NCI-H748 (cell line): ENCODE measurements at regions not wholly inside any gene's neighbourhood (a gene's known extent, or its start where the extent isn't known, plus 50 kb on each side); places are given as distances from the start of the nearest gene placed in this dataset.
A peak's percentile ranks its signal among the peaks of the same experiment; 100 is the strongest.
"Not testable (repeated sequence)": the region's sequence is repeated elsewhere in the genome, so short reads cannot be mapped to it uniquely, and the experiment has no call there.

Experiments
- DNase-seq: peaks from one replicate; lab custom pipeline; 2025; ENCODE audit not compliant: unreplicated experiment; lab: John Stamatoyannopoulos, UW

- no peak for DNase-seq
Observed at GRCh38 chr13:20312292-20312691, 80.2 kb upstream of the GJB6 start.

DNA sequence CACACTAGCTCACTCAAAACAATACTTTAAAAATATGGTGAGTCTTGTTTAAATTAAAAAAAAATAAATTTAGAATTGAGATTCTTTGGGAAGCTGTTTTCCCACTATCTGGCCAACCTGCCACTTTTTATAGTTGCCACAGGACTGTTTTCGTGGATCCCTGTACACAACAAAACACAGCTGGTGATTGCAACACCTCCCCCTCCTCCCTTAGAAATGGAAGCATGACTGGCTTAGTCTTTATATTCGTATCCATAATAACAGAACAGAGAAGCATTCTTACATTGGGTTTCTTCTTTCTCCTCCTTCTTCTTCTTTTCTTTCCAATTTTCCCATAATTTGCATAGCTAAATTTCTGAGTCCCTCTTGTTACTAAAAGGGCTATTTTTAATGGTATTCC is 79.5 kb upstream of the GJB6 start:
- DNase-seq: no peak

DNA sequence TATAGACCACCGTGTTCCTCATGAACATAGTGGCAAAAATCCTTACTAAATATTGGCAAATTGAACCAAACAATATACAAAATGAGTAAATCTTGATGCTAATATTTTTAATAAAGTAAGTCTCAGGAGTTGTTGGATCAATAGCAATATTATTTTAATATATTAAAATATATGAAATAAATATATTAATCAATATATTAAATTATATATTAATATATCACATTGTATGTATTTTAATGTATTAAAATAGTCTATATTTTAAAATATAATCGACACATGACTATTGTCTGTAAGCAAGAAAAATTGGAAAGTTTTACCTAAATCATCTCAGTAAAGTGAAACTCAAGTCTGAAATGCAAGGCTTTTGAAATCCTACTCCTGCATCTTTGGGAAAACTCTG is 78.9 kb upstream of the GJB6 start:
- DNase-seq: no peak

DNA sequence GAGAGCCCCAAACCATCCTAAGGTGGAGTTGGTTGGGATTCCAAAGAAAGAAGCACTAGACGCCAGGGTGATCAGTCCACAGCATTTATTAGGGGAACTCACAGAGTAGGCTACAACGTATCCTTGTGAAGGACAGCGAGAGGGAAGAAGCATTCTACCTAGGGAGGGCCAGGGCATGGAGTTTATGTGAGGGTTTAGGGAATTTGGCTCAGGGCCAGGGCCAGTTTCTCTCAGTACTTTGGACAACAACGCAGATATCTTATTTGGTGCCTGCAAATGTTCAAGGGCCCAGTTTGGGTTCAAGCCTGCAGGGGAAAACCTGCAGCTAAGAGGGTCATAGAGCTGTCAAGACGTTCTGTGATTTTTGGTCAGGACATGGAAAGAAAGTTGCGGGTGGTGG is 73.9 kb upstream of the GJB6 start:
- no peak for DNase-seq

DNA sequence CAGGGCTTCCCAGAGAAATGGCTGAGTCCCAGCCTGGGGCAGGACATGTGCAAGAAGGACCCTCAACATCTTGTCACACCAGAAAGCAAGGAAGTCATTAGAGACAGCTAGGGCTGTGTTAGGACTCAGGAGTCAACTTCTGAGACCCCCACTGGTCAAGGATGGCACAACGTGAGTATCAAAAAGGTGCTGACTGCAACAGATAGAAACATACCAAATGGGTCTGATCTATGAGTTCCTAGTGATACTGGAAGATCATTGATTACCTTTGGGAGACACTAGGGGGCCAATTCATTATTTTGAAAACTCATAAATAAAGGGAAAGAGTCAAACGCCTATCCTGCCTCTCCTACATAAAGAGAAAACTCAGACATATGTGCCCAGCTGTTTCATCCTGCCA is 73.5 kb upstream of the GJB6 start:
- DNase-seq: no peak

GRCh38 chr13:20304061-20304460 is 71.9 kb upstream of the GJB6 start:
- DNase-seq: not testable (repeated sequence)

- no peak for DNase-seq
Observed at GRCh38 chr13:20303636-20304035, 71.5 kb upstream of the GJB6 start.

- DNase-seq: no peak
Observed at GRCh38 chr13:20301403-20302071, 69.4 kb upstream of the GJB6 start.

GRCh38 chr13:20301015-20301402 is 68.9 kb upstream of the GJB6 start:
- DNase-seq: no peak

DNA sequence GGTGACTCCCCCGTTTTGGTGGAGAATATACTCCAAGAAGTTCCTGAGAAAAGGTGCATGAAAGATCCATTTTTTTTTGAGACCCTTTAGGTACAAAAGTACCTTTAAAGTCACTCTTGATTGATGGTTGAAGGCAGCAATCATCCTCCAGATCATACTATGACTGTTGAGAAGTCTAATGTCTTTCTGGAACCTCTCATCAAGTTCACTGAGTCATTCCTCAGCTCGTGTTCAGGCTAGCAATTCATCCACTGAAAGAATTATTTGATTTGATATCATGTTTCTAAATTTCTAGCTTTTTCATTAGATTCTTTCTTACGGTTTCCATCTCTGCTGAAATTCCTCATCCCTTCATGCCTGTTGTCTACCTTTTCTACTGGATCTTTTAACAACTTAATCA is 65.1 kb upstream of the GJB6 start:
- DNase-seq: no peak

GRCh38 chr13:20295956-20296355 is 63.8 kb upstream of the GJB6 start:
- DNase-seq: no peak

DNA sequence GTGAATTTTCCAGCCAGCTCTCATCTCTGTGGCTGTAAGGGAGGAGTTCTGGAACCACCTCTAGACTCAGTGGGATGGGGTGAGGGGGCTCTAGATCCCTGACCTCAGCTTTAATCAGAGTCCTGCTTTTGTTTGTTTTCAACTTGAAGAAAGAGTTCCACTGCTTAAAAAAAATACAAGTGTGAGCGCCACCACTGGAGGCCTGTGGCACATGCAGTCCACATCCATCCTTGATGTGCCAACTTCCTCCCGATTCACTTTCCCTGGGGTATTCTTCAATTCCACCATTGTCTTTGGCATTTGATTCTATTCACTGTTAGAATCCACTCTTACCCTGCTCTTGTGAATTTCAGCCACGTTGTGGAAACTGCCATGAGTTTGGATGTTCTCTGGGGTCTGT is 62.4 kb upstream of the GJB6 start:
- no peak for DNase-seq

GRCh38 chr13:20292301-20292700 is 60.2 kb upstream of the GJB6 start:
- not testable (repeated sequence) for DNase-seq

DNA sequence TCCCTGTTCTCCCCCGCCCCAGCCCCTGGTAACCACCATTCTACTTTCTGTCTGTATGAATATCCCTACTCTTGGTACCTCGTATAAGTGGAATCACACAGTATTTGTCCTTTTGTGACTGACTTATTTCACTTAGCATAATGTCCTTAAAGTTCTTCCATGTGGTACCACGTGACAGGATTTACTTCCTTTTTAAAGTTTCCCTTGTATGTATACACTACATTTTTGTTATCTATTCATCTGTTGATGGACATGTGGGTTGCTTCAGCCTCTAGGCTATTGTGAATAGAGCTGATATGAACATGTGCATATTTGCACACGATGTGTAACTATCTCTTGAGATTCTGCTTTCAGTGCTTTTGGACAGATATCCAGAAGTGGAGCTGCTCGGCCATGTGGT is 59.6 kb upstream of the GJB6 start:
- DNase-seq: no peak

GRCh38 chr13:20291037-20291436 is 58.9 kb upstream of the GJB6 start:
- DNase-seq: peak; percentile 61

DNA sequence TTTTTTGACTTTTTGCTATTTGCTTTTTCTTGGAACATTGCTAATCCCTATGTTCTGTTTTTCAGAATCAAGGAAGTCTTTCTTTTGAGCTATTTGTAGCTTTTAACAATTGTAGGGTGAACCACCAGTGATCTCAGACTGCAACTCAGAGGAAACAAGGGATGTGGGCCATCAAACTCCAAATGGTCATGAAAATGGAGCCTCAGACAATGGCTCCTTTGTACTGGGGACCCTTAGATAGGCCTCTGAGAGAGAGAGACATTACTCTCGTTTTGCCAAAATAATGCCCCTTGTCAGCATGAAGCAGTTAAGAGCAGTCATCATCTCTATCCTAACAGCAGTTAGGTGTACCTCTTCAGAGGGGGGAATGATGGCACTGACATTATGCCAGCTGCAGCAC is 56.4 kb upstream of the GJB6 start:
- peak; percentile 99 for DNase-seq

DNA sequence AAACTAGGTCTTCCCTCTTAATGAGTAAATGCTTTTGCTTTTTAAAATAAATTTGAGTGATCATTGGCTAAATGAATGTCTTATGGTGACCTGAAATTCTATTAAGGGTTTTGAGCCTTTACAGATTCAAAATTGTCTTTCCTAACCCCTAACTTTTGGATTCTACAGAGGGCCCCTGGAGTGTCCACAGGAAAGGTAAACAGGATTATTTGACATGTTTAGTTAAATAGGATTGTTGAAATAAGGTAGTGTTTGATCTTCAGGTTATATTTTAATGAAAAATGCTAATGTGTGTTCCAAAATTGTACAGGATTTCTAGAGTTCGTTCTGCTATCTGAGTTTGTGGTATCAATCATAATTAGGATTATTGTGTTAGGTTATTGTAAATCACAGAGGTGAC is 55.9 kb upstream of the GJB6 start:
- no peak for DNase-seq

GRCh38 chr13:20285530-20285929 is 53.4 kb upstream of the GJB6 start:
- DNase-seq: no peak
